ENCODE measurements at regions not wholly inside any gene's neighbourhood (a gene's known extent, or its start where the extent isn't known, plus 50 kb on each side); places are given as distances from the start of the nearest gene placed in this dataset.
"Not testable (repeated sequence)": the region's sequence is repeated elsewhere in the genome, so short reads cannot be mapped to it uniquely, and the experiment has no call there.

DNA sequence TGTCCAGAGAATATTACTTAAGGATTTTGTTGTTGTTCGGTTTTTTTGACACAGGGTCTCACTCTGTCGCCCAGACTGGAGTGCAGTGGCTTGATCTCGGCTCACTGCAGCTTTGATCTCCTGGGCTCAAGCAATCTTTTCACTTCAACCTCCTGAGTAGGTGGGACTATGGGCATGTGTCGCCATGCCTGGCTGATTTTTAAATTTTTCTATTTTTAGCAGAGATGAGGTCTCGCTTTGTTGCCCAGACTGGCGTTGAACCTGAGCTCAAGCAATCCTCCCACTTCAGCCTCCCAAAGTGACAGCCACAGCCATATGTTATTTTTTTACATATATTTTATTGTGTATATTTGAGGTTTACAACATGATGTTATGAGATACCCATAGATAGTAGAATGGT, 86.8 kb upstream of the UMPS start:
- peaks cover 0 to 6% of the 10 kb centered on the region in 2 donors for H3K4me1 ChIP-seq
- intact Hi-C loops (cut with DNase I), result no loop called here
- no peaks in the 10 kb centered on the region for H3K36me3 ChIP-seq
- H3K27ac ChIP-seq, result no peak overlapping the region
- TF ChIP-seq POLR2A (IDR thresholded peaks at IDR 0.05), result no peak
- TF ChIP-seq, protein P1, sequence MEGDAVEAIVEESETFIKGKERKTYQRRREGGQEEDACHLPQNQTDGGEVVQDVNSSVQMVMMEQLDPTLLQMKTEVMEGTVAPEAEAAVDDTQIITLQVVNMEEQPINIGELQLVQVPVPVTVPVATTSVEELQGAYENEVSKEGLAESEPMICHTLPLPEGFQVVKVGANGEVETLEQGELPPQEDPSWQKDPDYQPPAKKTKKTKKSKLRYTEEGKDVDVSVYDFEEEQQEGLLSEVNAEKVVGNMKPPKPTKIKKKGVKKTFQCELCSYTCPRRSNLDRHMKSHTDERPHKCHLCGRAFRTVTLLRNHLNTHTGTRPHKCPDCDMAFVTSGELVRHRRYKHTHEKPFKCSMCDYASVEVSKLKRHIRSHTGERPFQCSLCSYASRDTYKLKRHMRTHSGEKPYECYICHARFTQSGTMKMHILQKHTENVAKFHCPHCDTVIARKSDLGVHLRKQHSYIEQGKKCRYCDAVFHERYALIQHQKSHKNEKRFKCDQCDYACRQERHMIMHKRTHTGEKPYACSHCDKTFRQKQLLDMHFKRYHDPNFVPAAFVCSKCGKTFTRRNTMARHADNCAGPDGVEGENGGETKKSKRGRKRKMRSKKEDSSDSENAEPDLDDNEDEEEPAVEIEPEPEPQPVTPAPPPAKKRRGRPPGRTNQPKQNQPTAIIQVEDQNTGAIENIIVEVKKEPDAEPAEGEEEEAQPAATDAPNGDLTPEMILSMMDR (IDR thresholded peaks at IDR 0.05), result no peak
- WGBS, 2 donors, result 73 to 74% methylated on average over 6 of the region's 6 CpGs
- no peak overlapping the region for H3K4me3 ChIP-seq (replicated peaks in 1 of 3)
- DNase-seq, result no peak
- no peaks in the 10 kb centered on the region for H3K9me3 ChIP-seq
- no peaks in the 10 kb centered on the region for H3K27me3 ChIP-seq

DNA sequence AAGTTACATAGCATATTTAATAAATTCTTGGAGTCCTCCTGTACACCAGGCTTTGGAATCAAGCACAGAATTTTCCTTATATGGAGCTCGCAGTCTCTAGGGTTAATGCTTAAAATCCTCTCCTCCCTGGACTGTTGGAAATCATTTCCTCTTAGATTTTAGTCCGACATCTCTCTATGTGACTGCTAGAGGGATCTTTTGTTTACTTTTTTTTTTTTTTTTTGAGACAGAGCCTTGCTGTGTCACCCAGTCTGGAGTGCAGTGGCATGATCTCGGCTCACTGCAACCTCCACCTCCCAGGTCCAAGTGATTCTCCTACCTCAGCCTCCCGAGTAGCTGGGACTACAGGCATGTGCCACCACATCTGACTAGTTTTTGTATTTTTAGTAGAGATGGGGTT, 84.1 kb upstream of the UMPS start:
- DNase-seq; H3K4me1 ChIP-seq; H3K27ac ChIP-seq; intact Hi-C loops (cut with DNase I); H3K27me3 ChIP-seq; H3K36me3 ChIP-seq; H3K9me3 ChIP-seq; H3K4me3 ChIP-seq (replicated peaks in 1 of 3): not testable (repeated sequence)
- WGBS, 2 donors, result 88 to 91% methylated on average over 4 of the region's 4 CpGs

DNA sequence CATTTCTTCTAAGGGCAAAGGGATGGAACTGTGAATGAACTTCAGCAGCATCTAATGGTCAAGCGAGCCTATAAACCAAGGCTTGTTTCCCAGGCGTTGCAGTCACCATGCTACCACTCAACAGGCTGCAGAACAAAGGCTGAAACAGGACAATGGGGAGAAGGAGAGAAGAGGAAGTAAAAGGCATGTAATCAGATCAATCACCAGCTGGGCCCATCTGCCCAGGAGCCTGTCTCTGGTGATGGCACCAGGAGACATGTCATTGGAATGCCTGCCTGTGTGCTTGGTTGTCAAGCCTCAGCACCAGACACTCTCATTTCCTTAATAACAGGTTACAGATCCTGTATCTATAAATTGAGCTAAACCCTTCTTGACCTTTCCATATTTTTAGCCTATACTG, 81.7 kb upstream of the UMPS start:
- peaks cover 0 to 2% of the 10 kb centered on the region in 2 donors for H3K36me3 ChIP-seq
- H3K27me3 ChIP-seq, result no peaks in the 10 kb centered on the region
- H3K27ac ChIP-seq, result no peak overlapping the region
- no peak overlapping the region for H3K4me3 ChIP-seq (replicated peaks in 1 of 3)
- no peaks in the 10 kb centered on the region for H3K9me3 ChIP-seq
- TF ChIP-seq, protein P1 (IDR thresholded peaks at IDR 0.05), result no peak
- TF ChIP-seq POLR2A (IDR thresholded peaks at IDR 0.05), result no peak
- WGBS, 2 donors, result 90 to 97% methylated on average over 2 of the region's 2 CpGs
- no peak for DNase-seq
- intact Hi-C loops (cut with DNase I), result no loop called here
- H3K4me1 ChIP-seq, result no peaks in the 10 kb centered on the region

DNA sequence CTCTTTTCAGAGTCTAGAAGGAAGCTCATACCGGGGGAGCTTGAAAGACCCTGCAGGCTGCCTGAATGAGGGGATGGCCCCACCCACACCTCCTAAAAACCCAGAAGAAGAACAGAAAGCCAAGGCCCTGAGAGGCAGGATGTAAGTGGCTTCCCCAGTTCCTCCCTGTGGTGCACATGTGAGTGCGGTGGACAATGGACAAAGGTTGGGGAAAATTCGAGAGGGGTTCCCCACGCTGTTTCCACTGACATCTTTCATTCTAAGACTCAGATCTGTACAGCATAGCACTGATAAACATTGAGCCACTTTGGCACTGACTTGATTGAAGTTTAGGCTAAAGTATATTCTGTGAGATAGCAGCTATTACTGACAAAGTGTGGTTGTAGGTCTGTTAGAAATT, 79.5 kb upstream of the UMPS start:
- intact Hi-C loops (cut with DNase I), result no loop called here
- TF ChIP-seq POLR2A (IDR thresholded peaks at IDR 0.05), result no peak
- TF ChIP-seq, protein P1 (IDR thresholded peaks at IDR 0.05), result no peak
- Histone ChIP-seq H3K4me3 (replicated peaks in 1 of 3) (no peak overlapping the region), H3K27ac (no peak overlapping the region), H3K36me3 (peaks cover 0 to 2% of the 10 kb centered on the region in 2 donors), H3K27me3 (no peaks in the 10 kb centered on the region), H3K9me3 (no peaks in the 10 kb centered on the region), H3K4me1 (no peaks in the 10 kb centered on the region)
- no peak for DNase-seq
- WGBS, 2 donors, result 76 to 92% methylated on average over 4 of the region's 4 CpGs

DNA sequence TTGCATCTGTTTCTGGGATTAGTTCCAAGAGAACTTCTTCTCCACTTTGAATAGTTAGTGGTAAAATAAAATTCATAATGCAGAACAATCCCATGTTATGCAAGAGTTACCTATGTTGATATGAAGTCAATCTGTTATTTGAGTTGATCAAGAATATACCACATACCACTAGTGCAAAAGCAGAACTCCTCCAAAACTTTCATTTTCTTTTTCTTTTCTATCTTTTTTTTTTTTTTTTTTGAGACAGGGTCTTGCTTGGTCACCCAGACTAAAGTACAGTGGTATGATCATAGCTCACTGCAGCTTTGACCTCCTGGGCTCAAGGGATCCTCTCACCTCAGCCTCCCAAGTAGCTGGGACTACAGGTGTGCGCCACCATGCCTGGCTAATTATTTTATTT, 78.8 kb upstream of the UMPS start:
- H3K4me1 ChIP-seq; H3K27me3 ChIP-seq; H3K27ac ChIP-seq; H3K36me3 ChIP-seq; DNase-seq; intact Hi-C loops (cut with DNase I); H3K9me3 ChIP-seq; H3K4me3 ChIP-seq (replicated peaks in 1 of 3): not testable (repeated sequence)
- WGBS, 2 donors, result 92 to 100% methylated on average over 1 of the region's 1 CpG

DNA sequence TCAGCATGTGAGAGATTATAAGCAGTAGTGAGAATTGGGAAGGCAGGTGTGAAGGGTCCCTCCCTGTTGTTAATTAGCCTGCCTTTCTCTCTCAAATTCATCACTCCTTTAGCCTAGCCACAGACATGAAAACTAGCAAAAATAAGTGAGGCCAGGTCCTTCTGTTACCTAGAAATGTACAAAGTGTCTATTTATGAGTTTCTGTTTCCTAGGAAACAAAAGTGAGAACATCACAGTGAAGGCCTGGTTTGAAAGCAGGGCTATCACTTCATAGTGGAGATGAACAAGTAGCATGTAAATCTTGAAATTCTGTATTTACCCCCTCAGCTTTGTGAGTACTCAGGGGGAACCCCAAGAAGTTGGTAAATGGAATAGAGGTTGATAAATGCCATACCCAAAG, 78.2 kb upstream of the UMPS start:
- intact Hi-C loops (cut with DNase I), result no loop called here
- TF ChIP-seq POLR2A (IDR thresholded peaks at IDR 0.05), result no peak
- TF ChIP-seq, protein P1 (IDR thresholded peaks at IDR 0.05), result no peak
- Histone ChIP-seq H3K27me3 (no peaks in the 10 kb centered on the region), H3K27ac (no peak overlapping the region), H3K4me1 (no peaks in the 10 kb centered on the region), H3K4me3 (replicated peaks in 1 of 3) (no peak overlapping the region), H3K36me3 (peaks cover 0 to 2% of the 10 kb centered on the region in 2 donors), H3K9me3 (no peaks in the 10 kb centered on the region)
- no peak for DNase-seq

Data from thyroid gland (tissue), 4 donors.